Neural cell (in vitro differentiated cells): ENCODE measurements at regions not wholly inside any gene's neighbourhood (a gene's known extent, or its start where the extent isn't known, plus 50 kb on each side); places are given as distances from the start of the nearest gene placed in this dataset.

Source experiments
- H2AFZ ChIP-seq: fragments of 200-600, 300-800 bp; sonication (generic), shearing (Covaris generic); 2 replicates; pipeline ENCODE4 v1.6.0; 2014; ENCODE audit warnings: low read depth, mild to moderate bottlenecking, antibody characterized with exemption, low read length, moderate library complexity
- H3F3A ChIP-seq: fragments of 200-600 bp; shearing (Covaris generic); 2 replicates; pipeline ENCODE4 v1.6.1; 2016; ENCODE audit warnings: mild to moderate bottlenecking, moderate library complexity, mixed read lengths, antibody characterized with exemption, low read length; ENCODE audit not compliant: insufficient read depth, poor library complexity, severe bottlenecking
- H3K27ac ChIP-seq: fragments of 200-600, 300-800 bp; sonication (generic), shearing (Covaris generic); 2 replicates; pipeline ENCODE4 v1.5.1; 2014; ENCODE audit warnings: mild to moderate bottlenecking, low read length, moderate library complexity
- H3K27me3 ChIP-seq: fragments of 300-800, 200-600 bp; sonication (generic), shearing (Covaris generic); 2 replicates; pipeline ENCODE4 v1.6.0; 2014; ENCODE audit warnings: mild to moderate bottlenecking, low read depth, low read length, moderate library complexity; ENCODE audit not compliant: insufficient read depth
- H3K36me3 ChIP-seq: fragments of 300-800, 200-600 bp; sonication (generic), shearing (Covaris generic); 2 replicates; pipeline ENCODE4 v1.5.1; 2014; ENCODE audit warnings: mild to moderate bottlenecking, antibody characterized with exemption, low read length, moderate library complexity; ENCODE audit not compliant: insufficient read depth
- H3K4me2 ChIP-seq: fragments of 300-800, 200-600 bp; sonication (generic), shearing (Covaris generic); 2 replicates; pipeline ENCODE4 v1.6.0; 2014; ENCODE audit warnings: mild to moderate bottlenecking, low read length
- H3K4me3 ChIP-seq: fragments of 300-800, 200-600 bp; sonication (generic), shearing (Covaris generic); 2 replicates; pipeline ENCODE4 v1.5.1; 2014; ENCODE audit warnings: mild to moderate bottlenecking, low read length, moderate library complexity
- H3K79me2 ChIP-seq: fragments of 200-600 bp; shearing (Covaris generic); replicated peaks from 2 replicates; pipeline ENCODE4 v1.6.0; 2014; ENCODE audit warnings: mild to moderate bottlenecking, low read length, moderate library complexity; ENCODE audit not compliant: insufficient read depth
- H3K9ac ChIP-seq: fragments of 300-800, 200-600 bp; sonication (generic), shearing (Covaris generic); 2 replicates; pipeline ENCODE4 v1.6.1; 2016; ENCODE audit warnings: mild to moderate bottlenecking, low read length, mixed read lengths
- H3K9me2 ChIP-seq: fragments of 200-600 bp; shearing (Covaris generic); 2 replicates; pipeline ENCODE4 v1.6.1; 2016; ENCODE audit warnings: mild to moderate bottlenecking, low read length, mixed read lengths; ENCODE audit not compliant: insufficient read depth
- H3K9me3 ChIP-seq: fragments of 200-600, 300-800 bp; sonication (generic), shearing (Covaris generic); 2 replicates; pipeline ENCODE4 v1.6.1; 2016; ENCODE audit warnings: mild to moderate bottlenecking, mixed run types, low read length, moderate library complexity, mixed read lengths
- H4K20me1 ChIP-seq: fragments of 200-600 bp; shearing (Covaris generic); 2 replicates; pipeline ENCODE4 v1.6.1; 2016; ENCODE audit warnings: mild to moderate bottlenecking, mixed run types; ENCODE audit not compliant: insufficient read depth
- EP300 ChIP-seq: fragments of 450-650 bp; conservative IDR thresholded peaks from 2 replicates; pipeline ENCODE4 v1.6.1; 2014; ENCODE audit warnings: antibody characterized with exemption, mild to moderate bottlenecking, moderate library complexity; ENCODE audit not compliant: poor library complexity, severe bottlenecking
- EZH2 ChIP-seq: fragments of 200-600, 300-800 bp; shearing (Covaris generic), sonication (generic); IDR thresholded peaks from 2 replicates; pipeline ENCODE4 v1.6.1; 2014; ENCODE audit warnings: antibody characterized with exemption, low read length, borderline replicate concordance, mild to moderate bottlenecking; ENCODE audit not compliant: insufficient read depth, poor library complexity, severe bottlenecking
- MXI1 ChIP-seq: fragments of 450-650 bp; conservative IDR thresholded peaks from 2 replicates; pipeline ENCODE4 v1.6.1; 2014; ENCODE audit warnings: antibody characterized with exemption, mild to moderate bottlenecking; ENCODE audit not compliant: poor library complexity, severe bottlenecking
- POLR2AphosphoS5 ChIP-seq: IDR thresholded peaks from 2 replicates; pipeline ENCODE4 v1.6.1; 2012
- RAD21 ChIP-seq: fragments of 450-650 bp; conservative IDR thresholded peaks from 2 replicates; pipeline ENCODE4 v1.6.1; 2014; ENCODE audit warnings: antibody characterized with exemption, mild to moderate bottlenecking, moderate library complexity
- SMC3 ChIP-seq: fragments of 450-650 bp; conservative IDR thresholded peaks from 2 replicates; pipeline ENCODE4 v1.6.1; 2014; ENCODE audit warnings: antibody characterized with exemption, mild to moderate bottlenecking, moderate library complexity; ENCODE audit not compliant: poor library complexity
- TAF1 ChIP-seq: IDR thresholded peaks from 2 replicates; pipeline ENCODE4 v1.6.1; 2012; ENCODE audit warnings: low read depth
- TF ChIP-seq, protein P1 (sequence below): fragments of 450-650 bp; IDR thresholded peaks from 2 replicates; pipeline ENCODE4 v1.5.1; 2014; ENCODE audit warnings: antibody characterized with exemption, mild to moderate bottlenecking, moderate library complexity; ENCODE audit not compliant: poor library complexity, severe bottlenecking
- TF ChIP-seq, protein P2 (sequence below): IDR thresholded peaks from 2 replicates; pipeline ENCODE4 v1.6.1; 2012; ENCODE audit warnings: borderline replicate concordance

DNA sequence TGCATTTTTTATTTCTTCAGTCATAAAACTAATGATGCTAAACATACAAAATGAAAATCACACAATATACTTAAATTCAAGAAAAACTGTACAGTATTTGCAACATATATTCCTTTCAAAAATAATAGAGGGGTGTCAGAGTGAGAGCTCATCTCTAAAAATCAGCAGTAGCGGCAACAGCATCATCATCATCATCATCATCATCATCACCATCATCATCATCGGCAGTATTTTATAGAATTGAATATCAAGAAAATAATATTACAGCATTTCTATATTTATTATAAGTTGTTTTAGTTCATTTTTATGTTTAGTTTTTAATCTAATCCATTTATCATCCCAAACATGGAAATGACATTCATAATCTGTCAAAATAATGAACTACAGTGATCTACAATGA is 67.4 kb upstream of the PPP1R3A start:
- Histone ChIP-seq H3K36me3 (no peaks in the 10 kb centered on the region), H3K79me2 (no peaks in the 10 kb centered on the region), H3K9me2 (no peaks in the 10 kb centered on the region), H4K20me1 (no peaks in the 10 kb centered on the region), H3F3A (no peaks in the 10 kb centered on the region), H3K27me3 (no peaks in the 10 kb centered on the region), H3K9me3 (no peaks in the 10 kb centered on the region), H3K9ac (no peak overlapping the region), H3K27ac (peak overlapping the region; percentile 15), H3K4me2 (no peak overlapping the region), H3K4me3 (no peak overlapping the region), H2AFZ (no peak overlapping the region)
- TF ChIP-seq, protein P1, sequence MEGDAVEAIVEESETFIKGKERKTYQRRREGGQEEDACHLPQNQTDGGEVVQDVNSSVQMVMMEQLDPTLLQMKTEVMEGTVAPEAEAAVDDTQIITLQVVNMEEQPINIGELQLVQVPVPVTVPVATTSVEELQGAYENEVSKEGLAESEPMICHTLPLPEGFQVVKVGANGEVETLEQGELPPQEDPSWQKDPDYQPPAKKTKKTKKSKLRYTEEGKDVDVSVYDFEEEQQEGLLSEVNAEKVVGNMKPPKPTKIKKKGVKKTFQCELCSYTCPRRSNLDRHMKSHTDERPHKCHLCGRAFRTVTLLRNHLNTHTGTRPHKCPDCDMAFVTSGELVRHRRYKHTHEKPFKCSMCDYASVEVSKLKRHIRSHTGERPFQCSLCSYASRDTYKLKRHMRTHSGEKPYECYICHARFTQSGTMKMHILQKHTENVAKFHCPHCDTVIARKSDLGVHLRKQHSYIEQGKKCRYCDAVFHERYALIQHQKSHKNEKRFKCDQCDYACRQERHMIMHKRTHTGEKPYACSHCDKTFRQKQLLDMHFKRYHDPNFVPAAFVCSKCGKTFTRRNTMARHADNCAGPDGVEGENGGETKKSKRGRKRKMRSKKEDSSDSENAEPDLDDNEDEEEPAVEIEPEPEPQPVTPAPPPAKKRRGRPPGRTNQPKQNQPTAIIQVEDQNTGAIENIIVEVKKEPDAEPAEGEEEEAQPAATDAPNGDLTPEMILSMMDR: no peak
- no peak for TF ChIP-seq SMC3
- TF ChIP-seq TAF1: no peak
- no peak for TF ChIP-seq RAD21

DNA sequence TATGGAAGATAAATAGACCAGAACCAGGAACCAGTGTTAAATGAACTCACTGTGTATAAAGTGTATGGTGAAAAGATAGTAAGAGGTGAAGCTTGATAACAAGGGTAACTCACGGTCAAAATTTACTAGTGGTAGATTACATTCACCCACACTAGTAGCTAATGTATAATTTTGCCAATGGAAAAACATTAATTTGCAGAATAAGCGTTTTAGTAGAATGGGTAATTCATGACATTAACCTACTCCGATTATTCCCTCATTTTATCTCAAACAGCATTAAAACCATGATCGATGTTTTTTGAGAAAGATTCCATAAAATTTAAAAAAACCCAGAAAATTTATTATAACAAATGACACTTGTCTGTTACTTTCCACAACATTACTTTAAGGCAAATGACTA is 57.7 kb upstream of the PPP1R3A start:
- Histone ChIP-seq H2AFZ (no peak overlapping the region), H3K79me2 (no peaks in the 10 kb centered on the region), H4K20me1 (no peaks in the 10 kb centered on the region), H3K27me3 (no peaks in the 10 kb centered on the region), H3K9me3 (no peaks in the 10 kb centered on the region), H3K36me3 (no peaks in the 10 kb centered on the region), H3K4me2 (no peak overlapping the region), H3K9me2 (no peaks in the 10 kb centered on the region), H3K9ac (no peak overlapping the region), H3K27ac (no peak overlapping the region), H3F3A (no peaks in the 10 kb centered on the region), H3K4me3 (no peak overlapping the region)
- TF ChIP-seq RAD21 (no peak), EP300 (no peak), MXI1 (no peak), EZH2 (no peak), SMC3 (no peak), TAF1 (no peak), POLR2AphosphoS5 (no peak)
- TF ChIP-seq, protein P1: no peak
- TF ChIP-seq, protein P2, sequence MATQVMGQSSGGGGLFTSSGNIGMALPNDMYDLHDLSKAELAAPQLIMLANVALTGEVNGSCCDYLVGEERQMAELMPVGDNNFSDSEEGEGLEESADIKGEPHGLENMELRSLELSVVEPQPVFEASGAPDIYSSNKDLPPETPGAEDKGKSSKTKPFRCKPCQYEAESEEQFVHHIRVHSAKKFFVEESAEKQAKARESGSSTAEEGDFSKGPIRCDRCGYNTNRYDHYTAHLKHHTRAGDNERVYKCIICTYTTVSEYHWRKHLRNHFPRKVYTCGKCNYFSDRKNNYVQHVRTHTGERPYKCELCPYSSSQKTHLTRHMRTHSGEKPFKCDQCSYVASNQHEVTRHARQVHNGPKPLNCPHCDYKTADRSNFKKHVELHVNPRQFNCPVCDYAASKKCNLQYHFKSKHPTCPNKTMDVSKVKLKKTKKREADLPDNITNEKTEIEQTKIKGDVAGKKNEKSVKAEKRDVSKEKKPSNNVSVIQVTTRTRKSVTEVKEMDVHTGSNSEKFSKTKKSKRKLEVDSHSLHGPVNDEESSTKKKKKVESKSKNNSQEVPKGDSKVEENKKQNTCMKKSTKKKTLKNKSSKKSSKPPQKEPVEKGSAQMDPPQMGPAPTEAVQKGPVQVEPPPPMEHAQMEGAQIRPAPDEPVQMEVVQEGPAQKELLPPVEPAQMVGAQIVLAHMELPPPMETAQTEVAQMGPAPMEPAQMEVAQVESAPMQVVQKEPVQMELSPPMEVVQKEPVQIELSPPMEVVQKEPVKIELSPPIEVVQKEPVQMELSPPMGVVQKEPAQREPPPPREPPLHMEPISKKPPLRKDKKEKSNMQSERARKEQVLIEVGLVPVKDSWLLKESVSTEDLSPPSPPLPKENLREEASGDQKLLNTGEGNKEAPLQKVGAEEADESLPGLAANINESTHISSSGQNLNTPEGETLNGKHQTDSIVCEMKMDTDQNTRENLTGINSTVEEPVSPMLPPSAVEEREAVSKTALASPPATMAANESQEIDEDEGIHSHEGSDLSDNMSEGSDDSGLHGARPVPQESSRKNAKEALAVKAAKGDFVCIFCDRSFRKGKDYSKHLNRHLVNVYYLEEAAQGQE: no peak
